ENCODE measurements at regions not wholly inside any gene's neighbourhood (a gene's known extent, or its start where the extent isn't known, plus 50 kb on each side); places are given as distances from the start of the nearest gene placed in this dataset.
"Not testable (repeated sequence)": the region's sequence is repeated elsewhere in the genome, so short reads cannot be mapped to it uniquely, and the experiment has no call there.

- H3K27me3 ChIP-seq, result no peaks in the 10 kb centered on the region
- H3K36me3 ChIP-seq, result no peaks in the 10 kb centered on the region
- TF ChIP-seq CTCF (IDR thresholded peaks at IDR 0.05), result no peak
- TF ChIP-seq EP300 (IDR thresholded peaks at IDR 0.05), result no peak
- no peak for TF ChIP-seq POLR2A (IDR thresholded peaks at IDR 0.05)
- H3K4me1 ChIP-seq, result no peaks in the 10 kb centered on the region
- no peaks in the 10 kb centered on the region for H3K9me3 ChIP-seq
- no peak for DNase-seq (ENCODE audit: low spot score in 2 of 2)
- no peak overlapping the region for H3K27ac ChIP-seq
- H3K4me3 ChIP-seq, result no peak overlapping the region
- 77 to 80% methylated on average over 4 of the region's 4 CpGs for WGBS, 2 donors
Measured at GRCh38 chr10:80957161-80957560, 419.5 kb downstream of the SH2D4B start.

GRCh38 chr10:80964179-80964578, 426.5 kb downstream of the SH2D4B start:
- no peaks in the 10 kb centered on the region for H3K9me3 ChIP-seq
- H3K36me3 ChIP-seq, result no peaks in the 10 kb centered on the region
- no peak for TF ChIP-seq CTCF (IDR thresholded peaks at IDR 0.05)
- TF ChIP-seq POLR2A (IDR thresholded peaks at IDR 0.05), result no peak
- TF ChIP-seq EP300 (IDR thresholded peaks at IDR 0.05), result no peak
- no peaks in the 10 kb centered on the region for H3K27me3 ChIP-seq
- H3K4me1 ChIP-seq, result no peaks in the 10 kb centered on the region
- H3K27ac ChIP-seq, result no peak overlapping the region
- 37 to 43% methylated on average over 2 of the region's 2 CpGs for WGBS, 2 donors
- no peak for DNase-seq (ENCODE audit: low spot score in 2 of 2)
- no peak overlapping the region for H3K4me3 ChIP-seq

DNA sequence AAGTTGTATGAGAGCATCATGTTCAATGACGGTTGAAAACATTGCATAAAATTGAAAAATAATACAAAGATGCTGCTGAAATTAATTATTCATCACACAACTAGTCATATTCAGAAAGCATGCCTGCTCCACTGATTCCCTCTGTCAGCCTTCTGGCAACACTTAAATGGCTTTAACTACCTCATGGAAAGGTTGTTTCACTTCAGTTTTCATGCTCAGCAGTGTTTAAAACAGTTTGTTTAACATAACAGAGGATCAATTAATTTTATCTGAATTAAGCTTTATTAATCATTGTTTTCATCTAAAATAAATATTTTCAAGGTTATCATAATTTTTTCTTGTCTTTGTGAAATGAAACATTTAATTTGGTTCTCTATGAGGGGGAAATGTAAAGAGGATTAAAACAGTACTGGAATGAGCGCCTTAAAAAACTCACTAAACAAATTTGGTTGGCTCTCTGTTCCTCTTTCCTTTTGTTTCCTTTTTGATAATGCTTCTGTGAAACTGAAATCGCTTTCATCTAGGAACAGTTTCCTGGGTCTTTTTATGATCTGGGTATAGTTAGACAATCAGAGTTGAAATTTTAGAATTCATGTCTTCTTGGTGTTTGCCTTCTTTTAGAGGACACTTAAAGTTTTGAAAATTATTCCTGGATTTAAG, 427.4 kb downstream of the SH2D4B start:
- no peak overlapping the region for H3K27ac ChIP-seq
- no peaks in the 10 kb centered on the region for H3K27me3 ChIP-seq
- no peak overlapping the region for H3K4me3 ChIP-seq
- no peak for DNase-seq (ENCODE audit: low spot score in 2 of 2)
- H3K4me1 ChIP-seq, result no peaks in the 10 kb centered on the region
- 72 to 75% methylated on average over 3 of the region's 3 CpGs for WGBS, 2 donors
- no peaks in the 10 kb centered on the region for H3K9me3 ChIP-seq
- H3K36me3 ChIP-seq, result no peaks in the 10 kb centered on the region
- TF ChIP-seq EP300 (IDR thresholded peaks at IDR 0.05), result no peak
- TF ChIP-seq CTCF (IDR thresholded peaks at IDR 0.05), result no peak
- no peak for TF ChIP-seq POLR2A (IDR thresholded peaks at IDR 0.05)

- Histone ChIP-seq H3K27ac (no peak overlapping the region), H3K36me3 (no peaks in the 10 kb centered on the region), H3K27me3 (no peaks in the 10 kb centered on the region), H3K4me3 (no peak overlapping the region), H3K4me1 (no peaks in the 10 kb centered on the region), H3K9me3 (no peaks in the 10 kb centered on the region)
- TF ChIP-seq CTCF (IDR thresholded peaks at IDR 0.05) (no peak), POLR2A (IDR thresholded peaks at IDR 0.05) (no peak), EP300 (IDR thresholded peaks at IDR 0.05) (no peak)
- WGBS, 2 donors, result 48 to 65% methylated on average over 3 of the region's 3 CpGs
- no peak for DNase-seq (ENCODE audit: low spot score in 2 of 2)
Measured at GRCh38 chr10:80966326-80966986, 428.8 kb downstream of the SH2D4B start.

GRCh38 chr10:80967357-80967756, 429.7 kb downstream of the SH2D4B start:
- not testable (repeated sequence) for DNase-seq (ENCODE audit: low spot score in 2 of 2); H3K4me3 ChIP-seq; H3K27me3 ChIP-seq; H3K36me3 ChIP-seq; H3K9me3 ChIP-seq; H3K4me1 ChIP-seq; H3K27ac ChIP-seq
- WGBS, 2 donors, result 87 to 92% methylated on average over 4 of the region's 4 CpGs

Data from tibial nerve (tissue), 4 donors.